HG03520 (cell line): ENCODE measurements at regions not wholly inside any gene's neighbourhood (a gene's known extent, or its start where the extent isn't known, plus 50 kb on each side); places are given as distances from the start of the nearest gene placed in this dataset.

Experiments
- ATAC-seq: cut with Tn5 transposase; IDR thresholded peaks from one replicate; pipeline ENCODE4 v1.9.1; 2021; ENCODE audit warnings: mild to moderate bottlenecking, moderate library complexity; ENCODE audit not compliant: unreplicated experiment

DNA sequence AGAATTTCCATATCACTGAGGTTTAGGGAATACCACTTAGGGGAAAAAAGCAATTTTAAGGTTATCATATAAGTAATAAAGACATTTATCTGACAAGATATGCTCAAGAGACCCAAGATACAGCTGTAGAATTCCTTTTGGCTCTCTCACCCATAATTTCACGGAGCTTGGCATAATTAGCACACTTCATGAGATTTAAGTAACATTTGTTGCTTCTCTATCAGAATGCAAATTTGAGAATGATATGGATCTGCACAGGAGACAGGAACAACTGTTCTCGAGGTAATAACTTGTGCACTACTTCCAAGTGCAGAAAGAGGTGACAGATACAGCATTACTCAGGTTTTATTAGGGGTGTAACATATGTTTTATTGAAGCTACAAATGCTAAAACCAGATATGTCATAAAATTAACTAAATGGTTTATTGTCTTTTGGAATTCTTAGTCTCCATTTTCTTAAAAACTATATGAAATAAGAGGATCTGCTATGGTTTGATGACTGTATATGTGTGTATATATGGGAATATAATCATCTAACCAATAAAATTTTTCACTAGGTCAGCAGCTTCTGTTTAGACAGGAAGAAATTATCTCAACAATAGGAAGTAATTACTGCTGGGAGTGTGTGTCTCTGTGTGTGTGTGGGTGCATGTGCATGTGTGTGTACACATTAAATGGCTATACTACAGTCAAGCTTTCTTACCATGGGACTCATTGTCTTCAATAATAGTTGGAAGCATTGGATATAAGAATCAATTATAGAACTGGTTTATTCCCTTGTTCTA is 401.3 kb downstream of the PCDH17 start:
- ATAC-seq = no peak

DNA sequence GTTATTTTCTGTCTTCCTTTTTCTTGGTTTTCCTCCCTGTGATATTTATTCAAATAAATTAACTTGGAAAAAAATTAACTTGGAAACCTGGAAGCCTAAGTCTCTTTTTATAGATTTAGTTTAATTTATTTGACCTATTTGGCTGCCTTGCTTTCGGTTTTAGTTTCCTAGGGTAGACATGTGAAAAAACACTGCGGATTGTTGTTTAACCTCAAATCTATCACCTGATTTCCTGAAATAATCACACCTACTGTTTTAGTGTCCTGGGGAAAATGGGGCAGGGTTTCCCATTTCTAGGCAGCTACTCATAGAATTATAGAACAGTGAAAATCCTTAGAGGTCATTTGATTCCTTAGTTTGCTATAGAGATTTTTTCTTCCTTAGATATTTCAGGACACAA is 412.4 kb downstream of the PCDH17 start:
- ATAC-seq = no peak

DNA sequence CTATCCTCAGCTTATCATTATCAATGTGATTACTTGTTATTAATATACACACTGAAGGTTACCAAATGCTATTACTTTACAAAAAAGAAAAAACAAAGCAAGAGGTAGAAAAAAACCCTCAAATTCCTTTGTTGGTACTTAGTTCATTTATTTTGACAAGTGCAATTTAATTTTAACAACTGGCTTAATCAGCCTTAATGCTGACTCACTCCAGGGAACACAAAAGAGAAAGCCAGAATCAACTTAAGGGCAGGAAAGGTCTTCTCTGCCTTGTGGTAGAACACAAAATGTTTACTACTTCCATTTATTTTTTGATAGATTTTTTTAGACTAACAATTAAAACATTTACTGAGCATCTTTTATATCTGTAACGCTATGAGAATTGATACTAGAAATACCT is 417.1 kb downstream of the PCDH17 start:
- ATAC-seq = no peak

DNA sequence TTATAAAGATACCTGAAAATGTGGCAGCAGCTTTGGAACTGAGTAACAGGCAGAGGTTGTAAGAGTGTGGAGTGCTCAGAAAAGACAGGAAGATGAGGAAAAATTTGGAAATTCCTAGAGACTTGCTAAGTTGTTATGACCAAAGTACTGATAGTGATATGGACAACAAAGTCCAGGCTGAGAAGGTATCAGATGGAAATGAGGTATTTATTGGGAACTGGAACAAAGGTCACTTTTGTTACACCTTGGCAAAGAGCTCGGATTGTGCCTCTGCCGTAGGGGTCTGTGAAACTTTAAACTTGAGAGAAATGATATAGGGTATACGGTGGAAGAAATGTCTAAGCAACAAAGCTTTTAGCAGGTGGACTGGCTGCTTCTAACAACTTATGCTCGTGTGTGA is 419.9 kb downstream of the PCDH17 start:
- no peak for ATAC-seq

DNA sequence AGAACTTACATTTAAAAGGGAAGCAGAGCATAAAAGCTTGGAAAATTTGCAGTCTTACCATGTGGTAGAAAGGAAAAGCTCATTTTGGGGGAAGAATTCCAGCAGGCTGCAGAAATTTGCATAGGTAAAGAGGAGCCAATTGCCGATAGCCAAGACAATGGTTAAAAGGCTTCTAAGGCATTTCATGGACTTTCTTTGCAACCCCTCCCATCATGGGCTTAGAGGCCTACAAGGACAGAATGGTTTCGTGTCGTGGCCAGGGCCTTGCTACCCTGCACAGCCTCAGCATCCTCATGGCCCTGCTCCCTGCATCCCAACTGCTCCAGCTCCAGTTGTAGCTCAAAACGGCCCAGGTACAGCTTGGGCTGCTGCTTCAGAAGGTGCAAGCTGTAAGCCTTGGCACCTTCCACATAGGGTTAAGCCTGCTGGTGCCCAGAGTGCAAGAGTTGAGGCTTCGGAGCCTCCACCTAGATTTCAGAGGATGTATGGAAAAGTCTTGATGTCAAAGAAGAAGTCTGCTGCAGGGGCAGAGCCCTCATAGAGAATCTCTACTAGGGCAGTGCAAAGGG is 420.3 kb downstream of the PCDH17 start:
- ATAC-seq = no peak

DNA sequence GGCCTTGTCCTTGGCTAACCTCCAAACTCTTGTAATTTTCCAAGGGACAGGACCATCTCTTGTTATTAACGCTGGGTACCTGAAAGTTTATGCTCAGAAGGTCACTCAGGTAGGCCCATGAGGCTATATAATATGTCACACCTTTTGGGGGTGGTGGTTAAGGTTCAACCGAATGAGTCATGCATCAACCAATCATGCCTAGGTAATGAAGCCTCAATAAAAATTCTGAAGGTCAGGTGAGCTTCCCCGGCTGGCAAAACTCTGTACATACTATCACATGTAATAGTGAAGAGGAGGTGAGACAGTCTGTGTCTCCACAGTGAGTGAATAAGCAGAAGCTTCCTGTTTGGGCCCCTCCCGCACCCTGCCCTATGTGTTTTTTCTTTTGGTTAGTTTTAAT is 424.9 kb downstream of the PCDH17 start:
- ATAC-seq = no peak

DNA sequence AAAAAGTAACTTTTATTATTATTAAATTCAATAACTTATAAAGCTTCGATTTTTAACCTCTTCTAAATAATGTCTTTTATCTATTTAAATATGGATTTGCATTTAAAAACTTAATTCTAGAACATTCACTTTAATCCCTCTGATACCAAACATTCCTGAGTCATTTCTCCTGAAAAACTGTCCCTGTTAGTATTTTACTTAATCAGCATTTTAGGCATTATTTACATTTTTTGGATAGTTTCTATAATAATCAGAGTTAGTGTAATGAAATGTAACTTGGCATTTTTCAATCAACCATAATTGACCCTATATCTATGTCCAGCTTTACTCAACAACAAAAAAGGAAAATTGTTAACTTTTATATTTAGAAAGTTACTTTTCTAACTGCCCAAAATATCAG is 428.1 kb downstream of the PCDH17 start:
- ATAC-seq = no peak

DNA sequence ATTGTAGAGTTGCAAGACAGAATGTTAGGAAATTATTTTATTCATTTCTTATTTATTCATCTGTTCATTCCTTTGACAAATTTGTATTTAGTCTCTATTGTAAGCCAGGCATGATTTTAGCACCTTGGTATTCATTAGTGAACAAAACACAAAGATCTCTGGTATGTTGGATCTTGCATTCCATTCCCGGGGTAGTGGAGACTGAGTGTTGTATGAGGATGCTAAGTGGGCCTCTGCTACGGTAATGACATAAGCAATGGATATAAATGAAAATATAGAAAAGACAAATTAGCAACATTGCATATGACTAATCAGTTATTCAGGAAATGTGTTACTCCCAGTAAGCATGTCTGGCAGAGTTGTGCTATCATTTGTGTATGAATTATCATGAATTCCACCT is 449.3 kb downstream of the PCDH17 start:
- no peak for ATAC-seq

DNA sequence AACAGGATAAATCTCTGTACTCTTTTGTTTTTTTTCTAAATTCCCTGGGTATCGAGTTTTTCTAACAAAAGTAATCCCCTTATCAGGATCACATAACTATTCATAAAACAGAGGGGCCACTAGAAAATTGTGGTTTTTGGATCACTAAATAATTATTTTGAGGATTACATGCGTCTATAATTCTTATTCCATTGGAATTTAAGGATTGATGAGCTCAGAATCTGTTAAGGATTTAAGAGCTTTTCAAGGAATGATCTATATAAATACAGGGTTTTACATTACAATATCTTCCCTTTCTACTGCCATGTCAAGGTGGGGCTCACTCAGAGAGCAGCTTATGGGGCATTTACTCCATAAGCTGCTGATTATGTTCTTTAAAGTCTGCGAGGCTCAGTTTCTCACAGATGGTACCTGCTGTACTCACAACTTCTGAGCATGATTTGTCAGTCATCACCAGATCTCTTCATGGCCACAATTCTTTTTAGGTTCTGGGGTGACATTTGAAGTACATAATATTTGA is 449.8 kb downstream of the PCDH17 start:
- no peak for ATAC-seq

DNA sequence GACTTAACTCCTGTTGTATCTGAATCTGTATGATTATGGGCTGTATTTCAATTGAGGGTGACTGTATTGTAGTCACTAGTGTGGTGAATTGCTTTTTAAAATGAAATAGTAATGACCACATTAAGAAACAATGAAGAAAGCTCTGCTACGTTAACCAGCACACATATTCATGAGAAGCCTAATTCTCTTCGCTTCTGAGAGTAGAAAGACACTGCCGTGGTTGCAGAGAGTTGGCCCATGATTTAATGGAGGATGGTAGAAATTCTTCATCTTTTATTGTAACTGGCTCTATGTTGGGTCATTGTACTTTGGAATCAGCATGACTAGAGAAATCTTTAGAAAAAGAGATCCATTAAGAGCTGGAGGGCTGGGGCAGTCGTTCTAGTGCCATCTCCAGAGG is 451.5 kb downstream of the PCDH17 start:
- ATAC-seq = no peak

DNA sequence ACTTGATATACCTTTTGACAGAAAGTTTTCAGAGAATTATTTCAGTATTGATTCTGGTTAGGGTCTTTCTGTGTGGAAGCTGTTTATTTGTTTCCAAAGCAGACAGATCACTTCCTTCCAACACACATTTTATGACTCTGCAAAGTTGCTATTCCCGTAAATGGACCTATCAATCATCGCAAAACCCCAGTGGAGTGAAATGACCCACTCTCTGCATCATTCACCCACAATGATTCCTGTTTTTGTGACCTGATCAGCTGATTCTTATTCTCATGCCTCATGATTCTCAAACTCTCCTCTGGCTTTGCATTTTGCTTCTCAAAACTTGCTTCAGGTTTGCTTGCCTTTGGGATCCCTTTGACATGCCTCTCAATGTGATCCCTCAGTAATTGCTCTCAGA is 453.7 kb downstream of the PCDH17 start:
- no peak for ATAC-seq

DNA sequence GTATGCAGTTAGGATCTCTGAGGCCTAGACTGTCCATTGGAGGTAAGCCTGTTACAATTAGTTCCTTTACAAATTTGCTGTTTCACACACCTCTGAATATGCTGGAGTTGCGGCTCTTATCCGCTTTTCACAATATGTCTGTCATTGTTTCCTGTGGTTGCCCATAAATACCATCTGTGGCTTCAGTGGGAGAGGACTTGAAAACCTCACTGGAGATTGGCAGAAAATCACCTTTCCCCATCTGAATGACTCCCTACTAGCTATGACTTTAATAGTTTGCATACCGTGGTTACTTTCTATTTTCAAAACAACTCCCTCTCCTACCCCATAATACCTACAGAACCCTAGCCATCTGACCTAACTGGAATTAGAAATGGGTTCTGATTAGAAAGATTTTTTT is 454.3 kb downstream of the PCDH17 start:
- no peak for ATAC-seq

DNA sequence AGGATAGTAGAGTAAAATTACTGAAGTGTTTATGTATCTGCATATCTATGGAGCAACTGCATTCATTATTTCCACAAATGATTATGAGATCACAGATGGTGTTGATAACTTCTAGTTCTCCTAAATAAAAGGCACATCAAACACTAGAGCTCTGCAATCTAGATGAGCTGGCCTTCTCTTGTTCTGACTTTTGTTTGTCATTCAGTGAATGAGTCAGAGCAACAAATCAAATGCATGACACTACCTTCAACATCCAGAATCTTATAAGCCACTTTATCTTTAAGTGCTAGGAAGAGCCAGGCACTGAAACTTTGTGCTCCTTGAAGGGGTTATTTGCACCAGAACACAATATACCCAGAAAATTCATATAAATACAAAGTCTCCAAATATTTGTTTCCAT is 456.0 kb downstream of the PCDH17 start:
- no peak for ATAC-seq

DNA sequence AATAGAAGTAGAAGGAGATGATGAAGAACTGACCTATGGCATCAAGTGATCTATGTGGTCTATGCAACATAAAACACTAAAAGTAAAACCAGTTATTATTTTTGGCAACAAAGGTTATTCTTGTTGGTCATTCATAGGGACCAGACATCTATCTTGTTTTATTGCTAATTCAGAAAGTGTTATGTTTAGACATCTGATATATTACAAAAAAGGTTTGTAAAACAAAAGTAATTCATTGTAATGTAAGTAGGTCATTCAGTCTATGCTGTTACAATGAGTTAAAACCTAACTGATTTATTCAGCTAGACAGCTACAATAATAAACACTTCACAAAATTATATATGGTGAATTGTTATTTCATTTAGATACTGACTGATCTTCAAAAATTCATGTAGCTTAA is 461.9 kb downstream of the PCDH17 start:
- no peak for ATAC-seq

DNA sequence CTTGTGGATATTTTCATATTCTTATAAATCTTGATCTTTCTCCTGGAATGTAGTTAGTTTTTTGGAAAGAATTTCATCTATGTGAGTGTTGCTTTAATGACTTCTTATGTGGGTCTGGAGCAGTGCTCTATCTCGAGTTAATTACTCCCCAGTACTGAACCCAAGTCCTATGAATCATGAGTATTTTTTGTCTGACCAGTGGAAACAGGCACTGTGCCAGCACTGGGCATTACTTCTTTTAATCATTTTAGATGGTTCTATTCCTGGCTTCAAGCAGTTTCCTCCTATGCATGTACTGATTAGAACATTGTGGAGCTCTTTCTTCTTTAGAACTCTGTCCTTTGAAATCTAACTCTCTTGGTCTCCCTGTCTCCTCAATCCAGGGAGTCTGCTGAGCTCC is 466.3 kb downstream of the PCDH17 start:
- ATAC-seq = no peak

DNA sequence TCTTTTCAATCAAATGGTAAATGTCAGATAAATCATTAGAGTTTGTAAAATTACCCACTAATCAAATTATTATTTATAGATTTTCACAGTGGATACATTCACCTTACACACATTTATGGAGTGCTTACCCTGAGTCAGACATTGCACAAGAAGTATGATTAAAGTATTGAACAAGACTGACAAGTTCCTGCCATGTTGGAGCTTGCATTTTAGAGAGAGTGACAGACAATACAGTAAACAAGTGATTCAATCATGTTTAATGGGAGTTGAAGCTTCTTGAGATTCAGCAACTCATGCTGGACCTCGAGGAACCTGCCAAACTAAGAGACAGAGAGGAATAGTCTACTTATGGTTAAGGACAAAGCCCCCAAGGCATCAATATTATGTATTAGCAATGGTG is 487.8 kb downstream of the PCDH17 start:
- ATAC-seq = no peak

DNA sequence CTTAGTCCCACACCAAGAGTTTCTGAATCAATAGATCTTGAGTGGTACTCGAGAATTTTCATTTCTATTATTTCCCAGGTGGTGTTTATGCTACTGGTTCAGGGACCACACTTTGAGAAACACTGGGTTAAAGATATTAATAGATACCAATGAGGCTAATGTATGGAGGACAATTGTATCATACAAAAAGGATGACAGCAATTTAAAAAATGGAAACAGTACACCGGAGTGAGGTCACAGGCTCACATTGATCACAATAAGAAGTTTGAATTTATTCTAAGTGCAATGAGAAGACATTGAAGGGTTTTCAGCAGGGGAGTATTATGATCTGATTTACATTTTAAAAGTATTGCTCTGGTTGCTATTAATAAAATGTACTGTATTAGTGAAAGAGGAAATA is 488.3 kb downstream of the PCDH17 start:
- ATAC-seq = no peak

DNA sequence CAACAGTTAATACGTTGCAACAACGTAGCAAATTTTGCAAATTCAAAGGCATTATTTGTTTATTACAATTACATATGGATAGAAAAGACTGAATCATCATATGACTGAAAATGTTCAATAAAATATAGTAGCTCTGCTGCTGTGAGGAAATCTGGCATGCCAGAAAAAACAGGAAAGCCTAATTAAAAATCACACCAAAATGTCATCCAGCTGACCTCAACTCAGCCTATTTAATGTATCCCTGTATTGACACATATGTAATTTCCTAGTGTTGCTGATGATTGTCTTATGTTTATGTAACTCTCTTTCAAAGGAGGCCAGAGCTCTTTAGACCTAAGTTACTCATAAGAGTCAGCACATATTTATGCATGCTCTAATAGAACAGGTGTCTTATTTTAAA is 495.0 kb downstream of the PCDH17 start:
- no peak for ATAC-seq

DNA sequence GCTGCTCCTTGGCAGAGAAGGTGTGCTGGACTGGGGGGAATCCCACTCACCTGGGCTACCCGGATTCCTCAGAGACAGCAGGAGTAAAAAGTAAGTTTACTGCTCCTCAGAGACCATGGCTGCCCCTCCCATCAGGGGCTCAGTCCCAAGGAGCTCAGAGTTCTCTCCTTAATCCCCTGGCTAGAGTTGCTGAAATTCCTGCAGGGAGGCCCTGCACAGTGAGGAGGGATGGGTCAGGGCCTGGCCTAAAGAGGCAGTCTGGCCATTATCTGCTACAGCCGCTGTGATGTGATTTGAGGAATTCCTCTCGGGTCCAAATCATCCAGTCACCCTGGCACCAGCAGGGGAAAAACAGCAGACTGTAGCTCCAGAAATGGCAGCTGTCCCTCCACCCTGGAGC is 502.5 kb downstream of the PCDH17 start:
- no peak for ATAC-seq

DNA sequence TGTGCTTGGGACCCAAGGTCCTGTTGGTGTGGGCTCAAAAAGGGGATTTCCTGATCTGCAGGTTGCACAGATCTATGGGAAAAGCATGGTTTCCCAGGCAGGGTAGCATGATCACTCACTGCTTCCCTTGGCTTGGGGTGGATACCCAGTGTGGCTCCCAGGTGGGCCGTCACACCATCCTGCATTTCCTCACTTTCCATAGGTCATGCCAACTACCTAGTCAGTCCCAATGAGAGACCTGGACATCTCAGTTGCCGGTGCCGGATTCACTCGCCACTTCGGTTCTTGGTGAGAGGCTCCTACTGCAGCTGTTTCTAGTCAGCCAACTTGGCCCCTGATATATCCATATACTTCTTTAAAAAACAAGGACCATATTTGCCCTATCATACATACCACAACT is 503.0 kb downstream of the PCDH17 start:
- no peak for ATAC-seq

DNA sequence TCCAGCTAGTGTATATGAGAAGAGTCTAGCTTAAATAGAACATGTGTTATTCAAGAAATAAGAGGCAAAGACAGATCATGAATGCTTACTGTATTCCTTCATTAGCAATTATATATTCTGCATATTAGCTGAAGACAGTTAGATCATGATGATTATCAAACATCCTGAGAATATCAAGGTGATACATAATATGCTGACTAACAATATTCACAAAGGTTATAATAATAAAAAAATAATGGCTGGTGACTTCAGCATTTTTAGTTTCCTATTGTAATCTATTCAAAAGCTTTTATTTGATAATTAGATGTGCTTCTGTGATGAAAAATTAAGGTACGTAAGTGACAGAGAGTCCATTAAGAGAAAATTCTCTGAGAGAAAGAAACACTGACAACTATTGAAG is 511.4 kb downstream of the PCDH17 start:
- ATAC-seq = no peak

DNA sequence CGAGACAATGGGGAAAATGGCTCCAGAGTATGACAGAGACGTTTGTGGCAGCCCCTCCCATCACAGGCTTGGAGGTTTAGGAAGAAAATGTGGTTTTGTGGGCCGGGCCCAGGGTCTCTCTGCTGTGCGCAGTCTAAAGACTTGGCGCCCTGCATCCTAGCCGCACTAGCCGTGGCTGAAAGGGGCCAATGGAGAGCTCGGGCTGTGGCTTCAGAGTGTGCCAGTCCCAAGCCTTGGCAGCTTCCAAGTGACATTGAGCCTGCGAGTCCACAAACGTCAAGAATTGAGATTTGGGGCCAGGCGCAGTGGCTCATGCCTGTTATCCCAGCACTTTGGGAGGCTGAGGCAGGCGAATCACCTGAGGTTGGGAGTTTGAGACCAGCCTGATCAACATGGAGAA is 513.1 kb downstream of the PCDH17 start:
- ATAC-seq = no peak

DNA sequence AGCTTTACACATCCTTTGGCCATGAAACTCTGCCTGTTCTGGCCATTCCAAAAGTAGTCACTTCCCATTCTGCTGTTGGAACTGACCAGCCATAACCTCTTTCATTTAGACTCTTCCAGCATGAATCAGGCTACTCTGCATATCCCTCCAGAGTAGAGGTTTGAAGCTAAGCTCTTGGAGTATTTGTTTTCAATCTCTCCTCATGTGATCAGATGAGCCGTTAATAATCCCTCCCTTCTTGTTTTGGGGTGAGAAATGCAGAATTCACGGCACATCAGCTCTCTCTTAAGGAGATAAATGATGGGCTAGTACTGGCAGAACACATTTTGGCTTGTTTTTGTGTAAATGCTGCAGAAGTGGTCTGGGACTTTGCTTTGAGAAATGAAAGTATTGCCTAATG is 519.9 kb downstream of the PCDH17 start:
- ATAC-seq = no peak
